ENCODE measurements at regions not wholly inside any gene's neighbourhood (a gene's known extent, or its start where the extent isn't known, plus 50 kb on each side); places are given as distances from the start of the nearest gene placed in this dataset.

GRCh38 chr9:87359264-87359663, 138.4 kb upstream of the DAPK1 start:
- TF ChIP-seq CTCF (IDR thresholded peaks at IDR 0.05; ENCODE audit: insufficient read depth, low read length), result no peak
- TF ChIP-seq REST (IDR thresholded peaks at IDR 0.05; ENCODE audit: insufficient replicate concordance, low read depth), result no peak
- no peak for TF ChIP-seq POLR2AphosphoS5 (IDR thresholded peaks at IDR 0.05; ENCODE audit: low read depth)
